ENCODE measurements at regions not wholly inside any gene's neighbourhood (a gene's known extent, or its start where the extent isn't known, plus 50 kb on each side); places are given as distances from the start of the nearest gene placed in this dataset.
"Not testable (repeated sequence)": the region's sequence is repeated elsewhere in the genome, so short reads cannot be mapped to it uniquely, and the experiment has no call there.

DNA sequence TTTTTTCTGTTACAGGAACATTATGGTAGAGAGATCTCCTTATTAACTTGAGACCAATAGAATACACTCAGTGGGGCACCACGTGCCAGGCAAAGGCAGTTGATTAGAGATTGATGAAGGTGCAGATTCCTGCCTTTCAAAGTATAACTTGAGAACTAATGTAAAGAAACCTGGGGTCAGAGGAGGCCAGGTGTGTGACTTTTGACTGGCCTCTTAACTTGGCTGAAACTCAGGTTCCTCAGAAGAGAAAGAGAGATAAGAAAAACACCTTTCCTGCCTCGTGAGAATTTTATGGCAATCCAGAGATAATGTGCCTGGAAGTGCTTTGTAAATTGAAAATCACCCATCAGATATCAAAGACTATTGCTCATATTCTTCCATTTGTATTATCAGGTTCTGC lies 110.7 kb upstream of the GZMB start:
- no peak for DNase-seq

DNA sequence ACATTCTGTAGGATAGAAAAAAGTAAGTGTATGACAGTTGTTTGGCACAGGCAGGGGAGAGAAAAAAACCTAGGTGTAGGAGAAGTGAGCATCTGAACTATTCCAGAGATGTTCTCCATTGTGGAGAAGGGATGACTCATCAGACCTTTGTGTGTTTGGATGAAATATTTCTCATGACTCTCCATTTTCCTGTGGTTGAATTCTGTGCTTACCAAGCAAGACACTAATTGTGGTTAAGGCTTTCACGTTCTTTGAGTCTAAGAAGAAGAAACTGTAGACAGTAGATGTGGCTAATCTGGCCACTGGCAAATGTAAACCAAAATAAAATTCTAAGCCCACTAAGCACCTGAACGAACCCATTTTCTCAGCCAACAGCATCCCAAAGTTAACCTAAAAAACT lies 107.9 kb upstream of the GZMB start:
- peak; percentile 1 to 10 for DNase-seq

DNA sequence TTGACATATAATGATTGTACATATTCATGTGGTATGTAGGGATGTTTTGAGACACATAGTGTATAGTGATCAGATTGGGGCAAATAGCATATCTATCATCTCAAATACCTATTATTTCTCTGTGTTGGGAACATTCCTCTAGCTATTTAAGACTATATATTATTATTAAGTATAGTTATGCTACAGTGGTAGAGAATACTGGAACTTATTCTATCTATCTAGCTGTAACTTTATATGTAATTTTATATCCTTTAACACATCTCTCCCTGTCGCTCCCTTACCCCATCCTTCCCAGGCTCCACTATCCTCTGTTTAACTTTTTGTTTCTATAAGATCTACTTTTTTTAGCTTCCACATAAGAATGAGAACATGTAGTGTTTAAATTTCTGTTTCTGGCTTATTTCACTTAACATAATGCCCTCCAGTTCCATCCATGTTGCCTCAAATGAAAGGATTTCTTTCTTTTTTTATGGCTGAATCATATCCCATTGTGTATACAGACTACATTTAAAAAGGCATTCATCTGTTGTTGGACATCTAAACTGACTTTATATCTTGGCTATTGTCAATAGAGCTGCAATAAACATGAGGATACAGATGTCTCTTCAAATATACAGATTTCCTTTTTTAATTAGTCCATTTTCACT lies 102.1 kb upstream of the GZMB start:
- DNase-seq, result no peak

DNA sequence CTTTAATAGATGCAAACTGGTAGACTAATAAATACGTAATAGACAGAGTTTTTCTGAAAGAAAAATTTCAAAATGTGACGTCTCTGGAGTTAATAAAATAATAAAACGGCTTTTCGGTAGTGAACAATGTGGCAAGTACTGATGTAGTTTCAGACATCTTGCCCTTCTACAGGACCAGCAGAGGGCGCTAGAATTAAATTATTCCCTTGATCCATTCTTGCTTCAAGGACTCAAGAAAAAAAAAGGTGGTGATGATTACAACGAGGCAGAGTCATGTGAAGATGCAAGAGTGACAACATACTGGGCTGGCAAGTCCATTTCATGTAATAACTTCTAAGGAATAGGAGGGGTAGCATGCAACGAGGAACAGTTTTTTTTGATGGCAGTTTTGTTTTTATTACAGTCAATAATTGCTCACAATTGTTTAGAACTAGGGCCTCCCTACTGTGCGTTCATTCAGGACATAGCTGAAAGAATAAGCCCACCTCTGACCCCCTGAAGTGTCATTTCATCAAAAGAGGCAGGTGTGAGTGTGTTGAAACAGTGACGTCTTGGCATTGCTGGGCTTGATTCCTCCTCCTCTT lies 101.0 kb upstream of the GZMB start:
- peak; percentile 71 to 87 for DNase-seq

DNA sequence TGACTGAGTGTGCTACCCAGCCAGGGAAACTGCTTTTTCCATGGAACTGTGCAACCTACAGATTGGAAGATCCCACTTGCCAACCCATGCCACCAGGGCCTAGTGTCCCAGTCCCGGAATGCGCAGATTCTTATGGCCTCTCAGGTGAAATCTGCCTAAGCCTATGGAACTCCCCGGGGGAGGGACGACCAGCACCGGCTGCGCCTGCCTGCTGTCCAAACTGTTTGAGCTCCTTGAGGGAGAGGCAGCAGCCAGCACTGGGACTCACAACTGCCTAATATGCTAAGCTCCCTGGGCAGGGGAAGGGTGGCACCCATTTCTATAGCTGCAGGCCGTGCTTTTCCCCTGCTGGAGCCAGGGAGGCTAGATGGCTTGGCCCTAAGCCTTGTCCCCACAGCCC lies 92.5 kb upstream of the GZMB start:
- DNase-seq, result no peak

DNA sequence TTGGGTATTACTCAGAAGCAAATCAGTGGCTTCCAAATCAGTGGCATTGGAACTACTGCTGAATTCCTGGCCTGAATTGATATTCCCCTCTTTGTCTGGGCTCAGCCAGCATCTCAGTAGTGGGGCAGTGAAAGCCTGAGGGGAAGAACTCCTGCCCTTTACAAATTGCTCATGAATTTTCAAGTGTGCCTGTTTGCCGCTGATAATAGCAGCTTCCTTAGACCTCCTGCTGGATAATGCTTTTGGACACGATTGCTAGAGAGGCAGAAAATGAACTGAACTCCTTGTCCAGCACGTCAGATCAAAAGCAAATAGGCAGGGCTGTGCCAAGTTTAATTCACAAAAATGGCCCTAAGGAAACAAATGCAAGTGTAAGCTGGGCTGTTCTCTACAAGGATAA lies 91.3 kb upstream of the GZMB start:
- DNase-seq, result no peak

DNA sequence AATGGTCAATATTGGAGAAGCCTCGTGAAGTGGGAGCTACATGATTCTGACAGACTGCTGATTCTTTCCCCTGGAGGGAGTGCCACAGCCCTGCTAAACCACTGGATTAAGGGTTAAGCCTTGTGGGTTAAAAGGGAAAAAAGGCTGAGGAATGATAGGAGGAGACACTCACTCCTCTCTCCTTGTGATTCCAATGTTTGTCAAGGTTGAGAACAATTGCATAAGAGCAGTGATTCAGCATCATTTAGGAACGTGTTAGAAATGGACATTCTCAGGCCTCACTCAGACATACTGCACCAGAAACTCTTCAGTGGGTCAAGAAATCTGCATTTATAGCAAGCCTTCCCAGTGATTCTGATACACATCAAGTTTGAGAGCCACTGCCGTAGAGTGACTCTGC lies 87.8 kb upstream of the GZMB start:
- no peak for DNase-seq

DNA sequence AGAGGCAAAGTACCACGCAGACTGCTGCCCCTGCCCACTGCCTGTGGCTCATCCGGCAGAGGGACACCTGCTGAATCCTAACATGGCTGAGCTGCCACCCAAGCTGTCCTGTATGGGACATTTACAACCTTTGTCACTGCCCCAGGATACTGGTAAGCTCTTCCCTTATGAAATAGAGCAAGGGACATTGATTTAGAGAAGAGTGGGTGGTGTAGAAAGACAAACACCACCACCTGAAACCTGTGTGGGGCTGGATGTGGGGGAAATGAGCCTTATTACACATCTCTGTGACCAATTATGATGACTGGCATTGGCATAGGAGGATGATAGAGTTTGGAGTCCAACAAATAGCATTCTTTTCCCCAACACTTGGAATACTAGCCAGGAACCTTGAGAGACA lies 81.2 kb upstream of the GZMB start:
- DNase-seq, result no peak

DNA sequence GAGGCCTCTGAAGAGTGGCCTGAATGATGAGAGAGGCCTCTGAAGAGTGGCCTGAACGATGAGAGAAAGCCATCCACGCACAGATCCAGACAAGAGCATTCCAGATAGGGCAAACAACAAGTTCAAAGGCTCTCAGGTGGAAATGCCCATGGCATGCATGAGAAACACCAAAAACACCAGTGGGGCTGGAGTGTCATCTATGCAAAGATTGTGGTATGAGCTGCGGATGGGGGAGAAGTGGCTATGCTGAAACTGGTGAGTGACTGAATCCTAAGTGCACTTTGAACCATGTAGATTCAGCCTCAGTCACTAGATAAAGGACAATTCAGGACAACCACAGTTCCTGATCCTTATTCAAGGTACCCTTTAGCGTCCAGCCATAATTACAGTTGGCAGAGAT lies 79.4 kb upstream of the GZMB start:
- DNase-seq, result no peak

DNA sequence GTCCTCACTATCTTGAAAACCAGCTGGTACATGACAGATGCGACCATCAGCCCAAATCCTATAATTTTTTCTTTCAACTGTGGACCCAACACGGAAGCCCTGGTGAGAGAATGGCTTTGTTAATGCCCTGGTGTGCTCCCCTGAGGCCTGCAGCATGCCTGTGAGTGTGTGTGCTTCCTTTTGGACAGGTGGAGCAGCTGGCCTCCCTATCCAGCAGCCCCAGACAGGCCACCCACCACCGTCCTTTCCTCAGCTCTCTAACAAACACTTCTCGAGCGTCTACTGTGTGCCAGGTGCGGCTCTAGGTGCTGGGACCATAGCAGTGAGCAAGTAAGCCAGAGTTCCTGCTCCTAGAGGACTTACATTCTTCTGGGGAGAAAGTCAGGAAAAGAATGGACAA lies 78.9 kb upstream of the GZMB start:
- DNase-seq, result no peak

DNA sequence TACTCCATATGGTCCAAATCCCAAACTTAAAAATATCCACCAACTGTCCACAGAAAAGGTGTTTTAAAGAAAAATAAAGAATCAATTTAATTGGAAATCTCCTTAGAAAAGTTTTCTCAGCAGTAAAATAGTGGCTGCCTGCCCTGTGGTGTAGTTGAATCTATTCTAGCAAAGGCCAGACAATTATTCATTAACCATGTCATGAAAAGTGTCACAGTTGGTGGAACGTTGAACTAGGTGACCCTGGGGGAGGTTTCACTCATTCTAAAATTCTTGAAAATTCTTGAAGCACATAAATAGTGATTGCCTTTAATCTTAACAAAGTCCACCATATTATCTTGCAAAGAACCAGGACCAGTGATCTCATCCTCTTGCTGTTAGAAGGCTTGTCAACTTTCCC lies 78.4 kb upstream of the GZMB start:
- DNase-seq, result no peak

DNA sequence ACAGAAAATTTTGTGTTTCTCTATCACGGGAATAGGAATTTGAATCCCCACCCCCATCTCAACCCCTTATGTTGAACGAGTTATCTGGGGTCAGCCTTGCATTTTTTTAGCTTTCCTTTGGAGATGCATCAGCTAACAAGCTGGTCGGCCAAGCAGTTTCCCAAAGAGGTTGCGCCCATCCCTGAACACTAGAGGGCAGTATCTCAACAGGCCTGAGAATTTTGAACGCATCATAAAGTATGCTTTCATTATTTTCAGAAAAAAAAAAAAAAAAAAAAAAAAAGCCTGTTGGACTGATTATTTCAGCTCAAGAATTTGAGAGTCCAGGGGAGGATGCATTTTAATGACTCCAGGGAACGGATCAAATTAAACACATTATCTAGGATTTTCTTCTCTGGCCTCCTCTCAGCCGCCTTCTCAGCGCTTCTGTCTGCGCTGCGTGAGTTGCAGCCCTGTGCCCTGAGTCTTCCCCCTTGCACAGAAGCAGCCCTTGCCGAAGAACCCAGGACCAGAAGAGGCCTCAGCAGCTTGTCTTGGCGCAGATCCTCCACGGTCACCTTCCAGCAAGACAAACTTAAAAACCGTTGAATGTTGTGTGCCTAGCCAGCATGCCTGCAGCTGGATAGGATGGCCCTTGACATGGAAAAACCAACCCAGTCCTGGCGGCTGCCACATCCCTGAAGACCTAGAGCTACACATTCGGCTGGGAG lies 76.6 kb upstream of the GZMB start:
- peak; percentile 60 to 69 for DNase-seq

DNA sequence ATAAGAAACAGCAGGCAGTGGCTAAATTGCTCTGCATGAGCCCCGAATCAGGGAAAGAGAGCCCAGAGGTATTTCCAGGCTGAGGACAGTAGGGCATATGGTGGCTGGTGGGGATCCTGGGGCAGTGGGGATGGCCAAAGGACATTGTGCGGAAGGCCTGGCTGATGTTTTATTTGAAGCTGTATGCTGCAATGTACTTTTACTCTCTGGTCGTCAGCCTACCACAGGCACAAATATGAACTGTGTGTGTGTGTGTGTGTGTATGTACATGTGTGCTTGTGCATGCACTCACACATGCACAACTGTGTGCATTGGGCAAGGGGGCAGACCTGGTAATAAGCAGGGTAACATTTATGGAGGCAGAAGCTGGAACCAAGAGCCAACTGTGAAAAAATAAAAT lies 74.7 kb upstream of the GZMB start:
- DNase-seq, result no peak

DNA sequence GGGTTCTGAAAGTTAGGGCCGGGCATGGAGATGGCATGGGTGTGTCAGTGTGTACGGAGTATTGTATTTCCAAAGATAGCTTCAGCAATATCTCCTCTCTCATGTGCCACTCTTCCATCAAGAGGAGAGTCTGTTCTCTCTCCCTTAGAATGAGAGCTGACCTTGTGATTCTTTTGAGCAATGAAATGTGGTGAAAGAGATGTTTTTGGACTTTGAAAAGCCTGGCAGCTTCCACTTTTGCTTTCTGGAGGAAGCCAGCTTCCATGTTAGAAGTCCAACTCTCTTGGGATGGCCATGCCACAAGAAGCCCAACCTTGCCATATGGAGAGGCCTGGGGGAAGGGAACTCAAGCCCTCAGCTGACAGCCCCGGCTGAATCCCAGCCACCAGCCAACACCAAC lies 72.4 kb upstream of the GZMB start:
- DNase-seq, result no peak

DNA sequence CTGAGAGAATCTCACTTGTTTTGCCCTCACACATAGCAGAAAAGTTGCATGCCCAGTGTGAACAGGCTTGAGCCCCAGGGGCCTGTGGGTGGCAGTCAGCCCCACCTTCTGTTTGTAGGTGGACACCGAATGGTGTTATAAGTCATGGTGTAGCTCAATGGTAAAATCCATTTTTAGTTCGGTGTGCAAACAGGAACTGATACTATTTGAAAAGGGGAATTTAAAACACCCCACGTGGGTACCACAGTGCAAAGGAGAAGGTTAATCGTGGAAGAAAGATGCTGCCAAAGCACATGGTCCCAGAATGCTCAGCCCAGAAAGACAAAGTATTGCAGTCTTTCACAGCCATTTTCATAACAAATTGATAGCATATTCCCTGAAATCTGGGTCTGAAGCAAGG lies 71.8 kb upstream of the GZMB start:
- DNase-seq, result no peak

DNA sequence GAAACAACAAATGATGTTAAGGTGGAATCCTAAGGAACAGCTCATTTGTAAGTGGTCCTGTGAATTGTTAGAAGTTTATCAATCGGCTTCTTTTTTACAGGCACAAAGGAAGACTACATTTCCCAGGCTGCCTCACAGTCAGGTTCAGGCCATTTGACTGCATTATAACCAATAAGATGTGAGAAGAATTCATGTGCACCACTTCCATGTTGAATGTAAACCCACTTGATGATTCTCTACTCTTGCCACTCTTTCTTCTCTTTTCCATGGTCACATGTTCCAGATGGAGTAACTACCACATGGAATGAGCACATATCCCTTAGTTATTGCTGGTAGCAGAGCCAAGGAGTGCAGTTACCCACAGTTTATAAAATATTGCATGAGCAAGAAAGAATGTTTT lies 67.1 kb upstream of the GZMB start:
- peak in 1 of 2 experiments; percentile 12 for DNase-seq

DNA sequence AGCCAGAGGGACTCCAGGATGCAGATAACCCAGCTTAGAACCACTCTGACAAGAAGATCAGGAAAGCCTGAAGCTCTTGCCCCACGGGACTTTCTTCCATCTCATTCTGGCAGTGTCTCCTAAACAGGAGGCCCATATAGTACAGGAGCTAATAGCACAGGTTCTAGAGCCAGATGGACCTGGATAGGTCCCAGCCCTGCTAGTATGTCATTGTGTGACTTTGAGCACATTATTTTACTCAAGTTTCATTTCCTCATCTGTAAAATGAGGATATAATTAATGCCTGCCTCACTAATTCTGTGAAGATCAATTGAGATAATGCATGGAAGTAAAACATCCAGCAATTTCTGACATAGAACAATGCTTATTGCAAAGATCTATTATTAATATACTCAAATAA lies 66.5 kb upstream of the GZMB start:
- DNase-seq, result no peak

DNA sequence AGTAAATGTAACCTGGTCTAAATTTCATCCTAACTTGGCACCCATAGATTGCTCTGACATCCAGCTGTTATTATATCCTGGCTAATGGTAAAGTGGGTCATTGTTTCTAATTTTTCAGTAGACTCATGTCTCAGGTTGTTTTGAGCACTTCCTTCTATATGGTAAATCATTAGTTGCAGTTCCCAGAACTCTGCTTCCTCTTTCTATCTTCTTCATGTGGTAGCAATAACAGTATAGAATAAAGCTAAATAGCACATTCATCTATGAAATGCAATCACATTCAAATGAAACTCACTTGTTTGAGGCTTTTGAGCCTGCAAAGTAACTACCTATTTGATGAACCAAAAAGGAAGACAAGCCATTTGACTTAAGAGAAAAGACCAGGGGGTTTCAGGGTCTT lies 65.1 kb upstream of the GZMB start:
- DNase-seq, result peak; percentile 60 to 61

DNA sequence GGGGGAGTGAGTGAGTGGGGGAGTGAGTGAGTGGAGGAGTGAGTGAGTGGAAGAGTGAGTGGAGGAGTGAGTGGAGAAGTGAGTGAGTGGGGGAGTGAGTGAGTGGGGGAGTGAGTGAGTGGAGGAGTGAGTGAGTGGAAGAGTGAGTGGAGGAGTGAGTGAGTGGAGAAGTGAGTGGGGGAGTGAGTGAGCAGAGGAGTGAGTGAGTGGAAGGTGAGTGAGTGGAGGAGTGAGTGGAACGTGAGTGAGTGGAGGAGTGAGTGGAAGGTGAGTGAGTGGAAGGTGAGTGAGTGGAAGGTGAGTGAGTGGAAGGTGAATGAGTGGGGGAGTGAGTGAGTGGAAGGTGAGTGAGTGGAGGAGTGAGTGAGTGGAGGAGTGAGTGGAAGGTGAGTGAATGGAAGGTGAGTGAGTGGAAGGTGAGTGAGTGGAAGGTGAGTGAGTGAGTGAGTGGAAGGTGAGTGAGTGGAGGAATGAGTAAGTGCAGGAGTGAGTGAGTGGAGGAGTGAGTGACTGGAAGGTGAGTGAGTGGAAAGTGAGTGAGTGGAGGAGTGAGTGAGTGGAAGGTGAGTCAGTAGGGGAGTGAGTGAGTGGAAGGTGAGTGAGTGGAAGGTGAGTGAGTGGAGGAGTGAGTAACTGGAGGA lies 62.4 kb upstream of the GZMB start:
- not testable (repeated sequence) for DNase-seq

DNA sequence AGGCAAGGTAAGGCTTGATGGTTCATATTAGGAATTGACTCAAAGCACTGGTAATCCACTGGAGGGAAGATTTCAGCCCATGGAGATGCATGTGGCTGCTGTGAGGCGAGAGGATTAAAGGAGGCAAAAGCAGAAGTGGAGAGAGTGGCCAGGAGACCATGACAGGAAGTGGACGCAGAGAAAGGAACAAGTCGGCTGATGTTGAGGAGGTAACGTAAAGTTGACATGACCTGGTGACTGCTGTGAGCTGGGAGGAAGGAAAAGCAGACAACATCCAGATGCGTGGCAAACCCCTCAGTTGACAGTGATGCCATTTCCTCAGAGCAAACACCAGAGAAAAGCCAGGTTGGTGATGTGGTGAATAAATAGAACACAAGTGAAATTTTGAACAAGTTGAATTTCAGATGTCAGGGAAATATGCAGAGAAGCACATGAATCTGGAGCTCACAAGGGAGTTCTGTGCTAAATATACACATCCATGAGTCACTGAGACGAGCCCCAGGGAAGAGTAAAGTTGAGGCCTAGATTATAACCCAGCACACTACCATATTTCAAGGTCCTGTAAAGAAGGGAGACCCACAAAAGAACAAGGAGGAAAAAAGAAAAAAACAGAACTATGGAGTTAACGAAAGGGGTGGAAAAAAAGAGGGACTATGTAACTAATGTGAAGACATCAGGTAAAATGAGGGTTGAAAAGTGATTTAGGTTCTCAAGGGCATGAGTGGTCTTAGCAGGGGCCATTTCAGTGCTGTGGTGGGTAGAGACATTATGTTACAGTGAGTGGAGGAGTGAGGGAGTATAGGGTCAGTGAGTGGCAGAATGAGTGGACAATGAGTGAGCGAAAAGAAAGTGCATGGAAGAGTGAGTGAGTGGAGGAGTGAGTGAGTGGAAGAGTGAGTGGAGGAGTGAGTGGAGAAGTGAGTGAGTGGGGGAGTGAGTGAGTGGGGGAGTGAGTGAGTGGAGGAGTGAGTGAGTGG lies 61.6 kb upstream of the GZMB start:
- peak; percentile 89 to 90 for DNase-seq

DNA sequence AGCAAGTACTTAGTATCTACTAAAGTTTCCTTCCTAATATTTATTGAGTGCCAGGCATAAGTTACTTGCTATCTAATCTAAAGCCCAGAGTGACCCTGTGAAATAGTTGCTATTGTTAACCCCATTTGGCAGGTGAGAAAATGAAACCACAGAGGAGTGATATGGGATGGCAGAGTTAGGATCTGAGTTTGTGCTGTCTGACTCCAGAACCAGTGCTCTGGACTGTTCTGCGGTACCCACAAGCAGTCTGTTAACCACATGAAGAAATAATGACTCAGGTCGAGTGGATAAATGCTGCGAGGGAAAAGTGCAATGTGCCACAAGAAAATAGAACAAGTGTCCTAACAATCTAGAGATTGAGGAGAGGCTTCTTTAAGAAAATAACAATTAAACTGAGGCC lies 60.7 kb upstream of the GZMB start:
- no peak for DNase-seq

DNA sequence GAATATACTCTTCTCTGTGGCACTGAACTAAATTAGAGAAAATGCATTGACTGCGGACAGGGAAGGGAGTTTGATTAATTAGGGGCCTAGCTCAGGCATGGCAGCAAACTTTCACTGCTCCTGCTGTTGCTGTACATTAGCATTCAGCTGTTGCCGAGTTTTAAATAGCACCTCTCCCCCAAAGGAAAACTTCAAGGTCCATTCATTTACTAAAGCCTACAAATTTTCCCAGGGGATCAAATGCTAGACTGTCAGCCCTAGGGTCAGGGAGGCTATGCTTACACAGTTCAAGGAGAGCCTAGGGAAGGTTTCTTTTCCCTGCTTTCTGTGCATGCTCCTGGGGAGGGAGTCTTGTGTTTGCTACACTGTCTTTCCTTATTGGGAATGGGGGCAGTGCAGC lies 60.0 kb upstream of the GZMB start:
- DNase-seq, result no peak

DNA sequence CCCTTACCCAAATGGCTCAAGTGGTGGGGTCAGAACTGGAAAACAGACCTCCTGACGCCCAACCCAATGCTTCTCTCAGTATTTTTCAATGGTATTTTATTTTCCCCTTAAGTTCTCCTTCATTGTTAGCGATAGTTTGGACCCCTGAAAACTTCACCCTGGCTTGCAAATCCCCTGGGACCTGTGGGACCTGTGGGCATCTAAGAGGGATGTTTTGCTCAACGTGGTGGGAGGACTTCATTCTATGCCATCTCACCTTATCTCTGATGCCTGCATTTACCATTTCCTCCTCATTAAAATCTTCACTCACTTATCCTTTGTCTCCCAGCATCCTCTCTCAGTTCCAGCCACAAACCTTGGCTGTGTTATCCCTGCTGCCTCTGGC lies 59.4 kb upstream of the GZMB start:
- no peak for DNase-seq

All from Kasumi-1 (cell line).